ENCODE measurements at regions not wholly inside any gene's neighbourhood (a gene's known extent, or its start where the extent isn't known, plus 50 kb on each side); places are given as distances from the start of the nearest gene placed in this dataset.

GRCh38 chr1:184867866-184868689, 106.2 kb downstream of the NIBAN1 start:
- Histone ChIP-seq H3K27ac (ENCODE audit: low read depth, low read length) (no peak overlapping the region), H3K36me3 (ENCODE audit: control insufficient read depth, insufficient read depth, low read length) (no peaks in the 10 kb centered on the region), H3K4me1 (ENCODE audit: control insufficient read depth, insufficient read depth, low read length) (no peaks in the 10 kb centered on the region)

GRCh38 chr1:184866991-184867788, 107.1 kb downstream of the NIBAN1 start:
- H3K27me3 ChIP-seq (ENCODE audit: control insufficient read depth, insufficient read depth, low read length) = no peaks in the 10 kb centered on the region
- no peaks in the 10 kb centered on the region for H3K4me1 ChIP-seq (ENCODE audit: control insufficient read depth, insufficient read depth, low read length)
- H3K27ac ChIP-seq (ENCODE audit: low read depth, low read length) = no peak overlapping the region
- H3K4me3 ChIP-seq (ENCODE audit: low read depth, low read length) = no peak overlapping the region
- H3K9me3 ChIP-seq (ENCODE audit: control insufficient read depth, insufficient read depth, low read length) = no peaks in the 10 kb centered on the region
- H3K36me3 ChIP-seq (ENCODE audit: control insufficient read depth, insufficient read depth, low read length) = no peaks in the 10 kb centered on the region
- no peak overlapping the region for H3K9ac ChIP-seq (ENCODE audit: low read depth, low read length)

More at GRCh38 chr1:184867866-184868689, 106.2 kb downstream of the NIBAN1 start:
- no peaks in the 10 kb centered on the region for H3K9me3 ChIP-seq (ENCODE audit: control insufficient read depth, insufficient read depth, low read length)
- no peak overlapping the region for H3K9ac ChIP-seq (ENCODE audit: low read depth, low read length)
- no peak overlapping the region for H3K4me3 ChIP-seq (ENCODE audit: low read depth, low read length)
- no peaks in the 10 kb centered on the region for H3K27me3 ChIP-seq (ENCODE audit: control insufficient read depth, insufficient read depth, low read length)

DNA sequence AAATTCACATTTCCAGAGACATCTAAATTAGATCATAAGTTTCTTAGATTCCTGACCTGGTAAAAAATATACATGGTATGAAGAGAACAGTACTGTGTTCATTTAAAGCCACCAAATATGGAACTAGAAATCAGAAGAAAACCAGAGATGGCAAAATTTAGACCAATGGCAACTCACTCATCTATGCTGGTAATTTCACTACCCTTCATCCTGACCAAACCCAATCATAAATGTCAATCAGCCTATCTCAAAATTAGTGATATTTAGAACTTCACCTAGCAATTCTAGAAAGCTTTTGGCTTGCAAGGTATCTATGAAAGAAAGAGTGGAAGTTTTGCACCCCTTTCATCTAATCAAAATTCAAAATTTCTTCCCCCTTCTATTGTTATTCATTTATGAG, 107.7 kb downstream of the NIBAN1 start:
- no peaks in the 10 kb centered on the region for H3K27me3 ChIP-seq (ENCODE audit: control insufficient read depth, insufficient read depth, low read length)
- H3K4me3 ChIP-seq (ENCODE audit: low read depth, low read length) = no peak overlapping the region

GRCh38 chr1:184865831-184866230, 108.5 kb downstream of the NIBAN1 start:
- H3K4me1 ChIP-seq (ENCODE audit: control insufficient read depth, insufficient read depth, low read length) = 0 out of 2 replicates have a peak, but pooled peaks cover under 1% of the 10 kb centered on the region

More for the DNA sequence above, 107.7 kb downstream of the NIBAN1 start:
- no peak overlapping the region for H3K9ac ChIP-seq (ENCODE audit: low read depth, low read length)
- no peak overlapping the region for H3K27ac ChIP-seq (ENCODE audit: low read depth, low read length)
- H3K36me3 ChIP-seq (ENCODE audit: control insufficient read depth, insufficient read depth, low read length) = no peaks in the 10 kb centered on the region
- no peaks in the 10 kb centered on the region for H3K9me3 ChIP-seq (ENCODE audit: control insufficient read depth, insufficient read depth, low read length)
- no peaks in the 10 kb centered on the region for H3K4me1 ChIP-seq (ENCODE audit: control insufficient read depth, insufficient read depth, low read length)

DNA sequence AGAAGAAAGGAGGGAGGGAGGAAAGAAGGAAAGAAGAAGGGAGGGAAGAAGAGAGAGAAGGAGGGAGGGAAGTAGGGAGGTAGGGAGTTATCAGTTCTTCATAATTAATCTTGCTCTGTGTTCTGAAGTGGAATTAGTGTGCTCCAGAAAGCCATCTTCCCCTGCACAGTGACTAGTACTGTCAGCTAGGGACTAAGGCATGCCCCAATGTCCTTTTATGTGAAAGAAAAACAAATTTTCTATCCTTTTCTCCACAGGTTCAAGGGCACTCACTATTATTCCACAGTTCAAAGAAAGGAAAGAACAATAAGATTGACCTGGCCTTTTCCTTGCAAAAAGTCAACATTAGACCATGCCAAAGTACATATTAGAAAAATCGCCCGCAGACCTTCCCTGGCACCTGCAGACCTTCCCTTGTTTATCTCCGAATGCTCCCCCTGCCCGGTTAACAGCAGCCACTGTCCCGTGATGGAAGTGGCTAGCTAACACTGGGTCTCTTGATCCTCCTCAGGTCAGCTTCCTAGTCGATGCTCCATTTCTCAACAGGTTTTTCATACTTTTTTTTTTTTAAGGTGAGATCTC, 107.2 kb upstream of the EDEM3 start:
- no peaks in the 10 kb centered on the region for H3K36me3 ChIP-seq (ENCODE audit: control insufficient read depth, insufficient read depth, low read length)
- no peak overlapping the region for H3K4me3 ChIP-seq (ENCODE audit: low read depth, low read length)
- H3K27me3 ChIP-seq (ENCODE audit: control insufficient read depth, insufficient read depth, low read length) = no peaks in the 10 kb centered on the region
- H3K9me3 ChIP-seq (ENCODE audit: control insufficient read depth, insufficient read depth, low read length) = no peaks in the 10 kb centered on the region
- H3K4me1 ChIP-seq (ENCODE audit: control insufficient read depth, insufficient read depth, low read length) = peaks cover 12% of the 10 kb centered on the region
- no peak overlapping the region for H3K27ac ChIP-seq (ENCODE audit: low read depth, low read length)
- H3K9ac ChIP-seq (ENCODE audit: low read depth, low read length) = no peak overlapping the region

More at GRCh38 chr1:184865831-184866230, 108.5 kb downstream of the NIBAN1 start:
- H3K9ac ChIP-seq (ENCODE audit: low read depth, low read length) = no peak overlapping the region
- H3K27ac ChIP-seq (ENCODE audit: low read depth, low read length) = no peak overlapping the region
- no peaks in the 10 kb centered on the region for H3K27me3 ChIP-seq (ENCODE audit: control insufficient read depth, insufficient read depth, low read length)
- no peak overlapping the region for H3K4me3 ChIP-seq (ENCODE audit: low read depth, low read length)
- no peaks in the 10 kb centered on the region for H3K36me3 ChIP-seq (ENCODE audit: control insufficient read depth, insufficient read depth, low read length)
- H3K9me3 ChIP-seq (ENCODE audit: control insufficient read depth, insufficient read depth, low read length) = no peaks in the 10 kb centered on the region

GRCh38 chr1:184860985-184861754, 106.5 kb upstream of the EDEM3 start:
- Histone ChIP-seq H3K4me1 (ENCODE audit: control insufficient read depth, insufficient read depth, low read length) (peaks cover 12% of the 10 kb centered on the region), H3K4me3 (ENCODE audit: low read depth, low read length) (no peak overlapping the region), H3K36me3 (ENCODE audit: control insufficient read depth, insufficient read depth, low read length) (no peaks in the 10 kb centered on the region), H3K9me3 (ENCODE audit: control insufficient read depth, insufficient read depth, low read length) (no peaks in the 10 kb centered on the region), H3K9ac (ENCODE audit: low read depth, low read length) (no peak overlapping the region), H3K27me3 (ENCODE audit: control insufficient read depth, insufficient read depth, low read length) (no peaks in the 10 kb centered on the region), H3K27ac (ENCODE audit: low read depth, low read length) (no peak overlapping the region)

DNA sequence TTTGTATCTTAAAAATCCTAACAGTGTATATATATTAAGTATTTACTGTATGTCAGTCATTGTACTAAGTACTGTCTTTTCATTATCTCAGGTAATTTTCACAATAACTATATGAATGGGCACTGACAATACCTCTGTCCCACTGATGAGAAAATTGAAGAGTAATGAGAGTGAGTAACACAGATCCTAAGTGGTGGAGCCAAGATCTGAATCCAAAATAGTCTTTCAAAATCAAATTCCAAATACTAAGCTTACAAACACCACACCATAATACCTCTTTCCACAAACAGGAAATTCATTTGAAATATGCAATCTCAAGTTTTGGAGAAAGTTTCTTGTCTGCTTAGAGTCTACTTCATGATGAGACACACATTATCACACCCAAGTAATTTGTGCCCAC, 105.9 kb upstream of the EDEM3 start:
- H3K9ac ChIP-seq (ENCODE audit: low read depth, low read length) = no peak overlapping the region
- no peaks in the 10 kb centered on the region for H3K36me3 ChIP-seq (ENCODE audit: control insufficient read depth, insufficient read depth, low read length)

DNA sequence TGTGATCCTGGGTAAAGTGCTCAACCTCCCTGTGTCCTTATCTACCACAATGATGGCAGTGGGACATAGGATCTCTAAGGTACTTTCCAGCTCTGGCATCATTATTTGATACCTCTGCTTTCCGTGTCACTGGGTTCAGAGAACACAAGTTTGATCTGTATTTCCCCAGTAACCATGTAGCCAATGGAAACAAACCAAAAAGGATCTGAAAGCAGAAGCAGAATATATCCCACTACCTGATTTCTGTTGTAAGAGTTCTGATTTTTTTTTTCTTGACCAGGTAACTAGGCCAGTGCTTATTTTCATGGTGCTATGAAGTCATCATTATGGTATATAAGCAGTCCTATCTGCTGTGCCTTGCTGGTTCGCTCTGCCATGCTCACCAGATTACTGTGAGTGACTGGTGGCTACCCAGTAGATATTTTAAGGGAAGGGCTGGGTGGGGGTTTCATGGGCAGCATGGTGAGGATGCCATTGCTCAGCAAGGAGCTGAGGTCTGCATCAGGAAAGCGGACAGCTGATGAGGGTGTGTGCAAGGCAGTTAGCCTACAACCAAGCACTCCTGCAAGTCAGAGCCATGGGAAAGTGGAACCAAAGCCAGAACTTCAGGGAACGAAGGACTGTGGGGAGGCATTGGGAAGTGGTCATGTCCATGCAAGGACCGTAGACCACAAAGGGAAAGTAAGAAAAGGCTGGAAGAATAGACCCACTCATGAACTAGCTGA, 104.9 kb upstream of the EDEM3 start:
- Histone ChIP-seq H3K27me3 (ENCODE audit: control insufficient read depth, insufficient read depth, low read length) (no peaks in the 10 kb centered on the region), H3K9me3 (ENCODE audit: control insufficient read depth, insufficient read depth, low read length) (no peaks in the 10 kb centered on the region), H3K9ac (ENCODE audit: low read depth, low read length) (no peak overlapping the region), H3K27ac (ENCODE audit: low read depth, low read length) (no peak overlapping the region), H3K4me3 (ENCODE audit: low read depth, low read length) (no peak overlapping the region), H3K36me3 (ENCODE audit: control insufficient read depth, insufficient read depth, low read length) (no peaks in the 10 kb centered on the region), H3K4me1 (ENCODE audit: control insufficient read depth, insufficient read depth, low read length) (peaks cover 12% of the 10 kb centered on the region)

More for the DNA sequence above, 105.9 kb upstream of the EDEM3 start:
- H3K27me3 ChIP-seq (ENCODE audit: control insufficient read depth, insufficient read depth, low read length) = no peaks in the 10 kb centered on the region
- H3K9me3 ChIP-seq (ENCODE audit: control insufficient read depth, insufficient read depth, low read length) = no peaks in the 10 kb centered on the region
- peaks cover 12% of the 10 kb centered on the region for H3K4me1 ChIP-seq (ENCODE audit: control insufficient read depth, insufficient read depth, low read length)
- H3K27ac ChIP-seq (ENCODE audit: low read depth, low read length) = no peak overlapping the region
- no peak overlapping the region for H3K4me3 ChIP-seq (ENCODE audit: low read depth, low read length)

- H3K27me3 ChIP-seq (ENCODE audit: control insufficient read depth, insufficient read depth, low read length) = no peaks in the 10 kb centered on the region
- no peaks in the 10 kb centered on the region for H3K36me3 ChIP-seq (ENCODE audit: control insufficient read depth, insufficient read depth, low read length)
- H3K9me3 ChIP-seq (ENCODE audit: control insufficient read depth, insufficient read depth, low read length) = no peaks in the 10 kb centered on the region
- H3K4me3 ChIP-seq (ENCODE audit: low read depth, low read length) = no peak overlapping the region
- no peak overlapping the region for H3K9ac ChIP-seq (ENCODE audit: low read depth, low read length)
- H3K4me1 ChIP-seq (ENCODE audit: control insufficient read depth, insufficient read depth, low read length) = peaks cover 18% of the 10 kb centered on the region
- no peak overlapping the region for H3K27ac ChIP-seq (ENCODE audit: low read depth, low read length)
These were observed 103.6 kb upstream of the EDEM3 start for GRCh38 chr1:184858288-184858687.
